Thyroid gland (tissue), 4 donors: ENCODE measurements at regions not wholly inside any gene's neighbourhood (a gene's known extent, or its start where the extent isn't known, plus 50 kb on each side); places are given as distances from the start of the nearest gene placed in this dataset.
"Not testable (repeated sequence)": the region's sequence is repeated elsewhere in the genome, so short reads cannot be mapped to it uniquely, and the experiment has no call there.

Experiments used
- CTCF ChIP-seq, 6 experiments: fragments of 200-600 bp in 3 of 6; fragments of 450-650 bp in 3 of 6; sonication (generic) in 3 of 6; IDR thresholded peaks; one replicate each; pipeline ENCODE4 v1.5.1; 2016 to 2019; ENCODE audit warnings: antibody characterized with exemption in 6 of 6, mild to moderate bottlenecking in 2 of 6, inconsistent platforms in 1 of 6, moderate library complexity in 1 of 6
- POLR2A ChIP-seq, 2 donors: fragments of 450-650 bp; IDR thresholded peaks; one replicate each; pipeline ENCODE4 v1.6.1; 2017; ENCODE audit warnings: antibody characterized with exemption in 2 of 2, mild to moderate bottlenecking in 2 of 2, moderate library complexity in 1 of 2

- TF ChIP-seq POLR2A, CTCF (IDR thresholded peaks at IDR 0.05): not testable (repeated sequence)
Observed at GRCh38 chr4:123243220-123243619, 153.4 kb upstream of the SPRY1 start.
